ENCODE measurements at regions not wholly inside any gene's neighbourhood (a gene's known extent, or its start where the extent isn't known, plus 50 kb on each side); places are given as distances from the start of the nearest gene placed in this dataset.

GRCh38 chr14:101709962-101710931, 51.3 kb upstream of the PPP2R5C start:
- Histone ChIP-seq H3K27me3 (peaks cover 0 to 18% (median 4%) of the 10 kb centered on the region in 4 donors), H3K36me3 (no peaks in the 10 kb centered on the region), H3K4me3 (no peak overlapping the region), H3K4me1 (peaks cover 20 to 27% (median 25%) of the 10 kb centered on the region in 4 donors), H3K27ac (replicated peaks in 1 of 4) (no peak overlapping the region), H3K9me3 (peaks cover 0 to 8% (median 5%) of the 10 kb centered on the region in 4 donors)
- intact Hi-C loops (cut with DNase I) = no loop called here
- no peak for TF ChIP-seq POLR2AphosphoS5 (IDR thresholded peaks at IDR 0.05)
- 74% methylated on average over 10 of the region's 10 CpGs for WGBS
- DNase-seq (ENCODE audit: extremely low spot score) = peak; percentile 72

GRCh38 chr14:101711041-101711856, 50.3 kb upstream of the PPP2R5C start:
- H3K4me3 ChIP-seq = no peak overlapping the region
- H3K9me3 ChIP-seq = peaks cover 0 to 8% (median 5%) of the 10 kb centered on the region in 4 donors
- TF ChIP-seq POLR2AphosphoS5 (IDR thresholded peaks at IDR 0.05) (no peak), CTCF (IDR thresholded peaks at IDR 0.05) (no peak), EP300 (IDR thresholded peaks at IDR 0.05) (no peak), POLR2A (IDR thresholded peaks at IDR 0.05; ENCODE audit: low read depth) (no peak)
- peaks cover 0 to 8% (median 0%) of the 10 kb centered on the region in 4 donors for H3K27me3 ChIP-seq
- peaks cover 13 to 18% (median 16%) of the 10 kb centered on the region in 4 donors for H3K4me1 ChIP-seq
- peak; percentile 64 for DNase-seq (ENCODE audit: extremely low spot score)
- H3K27ac ChIP-seq (replicated peaks in 1 of 4) = no peak overlapping the region
- H3K36me3 ChIP-seq = no peaks in the 10 kb centered on the region
- 73% methylated on average over 12 of the region's 13 CpGs for WGBS
- intact Hi-C loops (cut with DNase I) = no loop called here

All from esophagus muscularis mucosa (tissue), 4 donors.